ENCODE measurements at regions not wholly inside any gene's neighbourhood (a gene's known extent, or its start where the extent isn't known, plus 50 kb on each side); places are given as distances from the start of the nearest gene placed in this dataset.

- TF ChIP-seq CTCF (IDR thresholded peaks at IDR 0.05) = no peak
- no peak overlapping the region for H3K27ac ChIP-seq
Observed at GRCh38 chr5:120792477-120792876, 328.4 kb downstream of the PRR16 start.

GRCh38 chr5:120794121-120794520, 330.0 kb downstream of the PRR16 start:
- H3K27ac ChIP-seq = no peak overlapping the region
- TF ChIP-seq CTCF (IDR thresholded peaks at IDR 0.05) (no peak), ZFX (IDR thresholded peaks at IDR 0.05; ENCODE audit: borderline replicate concordance) (no peak)

GRCh38 chr5:120803282-120803681, 339.2 kb downstream of the PRR16 start:
- H3K27ac ChIP-seq = no peak overlapping the region
- TF ChIP-seq CTCF (IDR thresholded peaks at IDR 0.05) (peak; percentile 59), ZFX (IDR thresholded peaks at IDR 0.05; ENCODE audit: borderline replicate concordance) (no peak)

GRCh38 chr5:120805131-120805530, 341.0 kb downstream of the PRR16 start:
- no peak for TF ChIP-seq CTCF (IDR thresholded peaks at IDR 0.05)
- H3K27ac ChIP-seq = no peak overlapping the region

GRCh38 chr5:120806202-120806601, 342.1 kb downstream of the PRR16 start:
- TF ChIP-seq ZFX (IDR thresholded peaks at IDR 0.05; ENCODE audit: borderline replicate concordance) = no peak
- no peak for TF ChIP-seq CTCF (IDR thresholded peaks at IDR 0.05)
- H3K27ac ChIP-seq = no peak overlapping the region

- H3K27ac ChIP-seq = no peak overlapping the region
- TF ChIP-seq CTCF (IDR thresholded peaks at IDR 0.05) (no peak), ZFX (IDR thresholded peaks at IDR 0.05; ENCODE audit: borderline replicate concordance) (no peak)
Observed at GRCh38 chr5:120808135-120808534, 344.0 kb downstream of the PRR16 start.

- TF ChIP-seq ZFX (IDR thresholded peaks at IDR 0.05; ENCODE audit: borderline replicate concordance) (no peak), CTCF (IDR thresholded peaks at IDR 0.05) (no peak)
- H3K27ac ChIP-seq = no peak overlapping the region
Observed at GRCh38 chr5:120808606-120809005, 344.5 kb downstream of the PRR16 start.

Data from 22Rv1 (cell line).